ENCODE measurements at regions not wholly inside any gene's neighbourhood (a gene's known extent, or its start where the extent isn't known, plus 50 kb on each side); places are given as distances from the start of the nearest gene placed in this dataset.
"Not testable (repeated sequence)": the region's sequence is repeated elsewhere in the genome, so short reads cannot be mapped to it uniquely, and the experiment has no call there.

- no peak overlapping the region for H3K27ac Mint-ChIP-seq
- no peak for DNase-seq (ENCODE audit: low spot score, unreplicated experiment)
- no peak overlapping the region for H3K4me3 Mint-ChIP-seq (ENCODE audit: low read depth)
- H3K9me3 Mint-ChIP-seq (ENCODE audit: low read depth), result peaks cover 24% of the 10 kb centered on the region
- no peaks in the 10 kb centered on the region for H3K27me3 Mint-ChIP-seq
- TF ChIP-seq CTCF (IDR thresholded peaks at IDR 0.05; ENCODE audit: unreplicated experiment), result no peak
- H3K4me1 Mint-ChIP-seq (ENCODE audit: low read depth), result no peaks in the 10 kb centered on the region
- H3K36me3 Mint-ChIP-seq (ENCODE audit: insufficient read depth), result peaks cover 3% of the 10 kb centered on the region
These were observed 459.9 kb upstream of the CCDC179 start for GRCh38 chr11:23320131-23320530.

GRCh38 chr11:23335586-23335985, 475.3 kb upstream of the CCDC179 start:
- H3K4me3 Mint-ChIP-seq (ENCODE audit: low read depth); H3K4me1 Mint-ChIP-seq (ENCODE audit: low read depth); DNase-seq (ENCODE audit: low spot score, unreplicated experiment); H3K27ac Mint-ChIP-seq; H3K36me3 Mint-ChIP-seq (ENCODE audit: insufficient read depth); H3K27me3 Mint-ChIP-seq: not testable (repeated sequence)
- H3K9me3 Mint-ChIP-seq (ENCODE audit: low read depth), result peaks cover 10% of the 10 kb centered on the region

GRCh38 chr11:23336961-23337360, 476.7 kb upstream of the CCDC179 start:
- H3K4me3 Mint-ChIP-seq (ENCODE audit: low read depth), result no peak overlapping the region
- TF ChIP-seq CTCF (IDR thresholded peaks at IDR 0.05; ENCODE audit: unreplicated experiment), result no peak
- DNase-seq (ENCODE audit: low spot score, unreplicated experiment), result no peak
- no peak overlapping the region for H3K27ac Mint-ChIP-seq
- H3K27me3 Mint-ChIP-seq, result no peaks in the 10 kb centered on the region
- H3K36me3 Mint-ChIP-seq (ENCODE audit: insufficient read depth), result no peaks in the 10 kb centered on the region
- H3K4me1 Mint-ChIP-seq (ENCODE audit: low read depth), result no peaks in the 10 kb centered on the region
- peaks cover 3% of the 10 kb centered on the region for H3K9me3 Mint-ChIP-seq (ENCODE audit: low read depth)

GRCh38 chr11:23353611-23354010, 493.3 kb upstream of the CCDC179 start:
- Mint-ChIP-seq H3K27ac (no peak overlapping the region), H3K4me1 (ENCODE audit: low read depth) (no peaks in the 10 kb centered on the region), H3K36me3 (ENCODE audit: insufficient read depth) (no peaks in the 10 kb centered on the region), H3K4me3 (ENCODE audit: low read depth) (no peak overlapping the region), H3K27me3 (no peaks in the 10 kb centered on the region), H3K9me3 (ENCODE audit: low read depth) (peaks cover 2% of the 10 kb centered on the region)
- DNase-seq (ENCODE audit: low spot score, unreplicated experiment), result no peak
- no peak for TF ChIP-seq CTCF (IDR thresholded peaks at IDR 0.05; ENCODE audit: unreplicated experiment)

GRCh38 chr11:23359297-23359696, 499.0 kb upstream of the CCDC179 start:
- H3K36me3 Mint-ChIP-seq (ENCODE audit: insufficient read depth), result no peaks in the 10 kb centered on the region
- no peaks in the 10 kb centered on the region for H3K4me1 Mint-ChIP-seq (ENCODE audit: low read depth)
- H3K27me3 Mint-ChIP-seq, result no peaks in the 10 kb centered on the region
- TF ChIP-seq CTCF (IDR thresholded peaks at IDR 0.05; ENCODE audit: unreplicated experiment), result no peak
- no peaks in the 10 kb centered on the region for H3K9me3 Mint-ChIP-seq (ENCODE audit: low read depth)
- H3K4me3 Mint-ChIP-seq (ENCODE audit: low read depth), result no peak overlapping the region
- DNase-seq (ENCODE audit: low spot score, unreplicated experiment), result no peak
- no peak overlapping the region for H3K27ac Mint-ChIP-seq

GRCh38 chr11:23364076-23364475, 503.8 kb upstream of the CCDC179 start:
- no peaks in the 10 kb centered on the region for H3K4me1 Mint-ChIP-seq (ENCODE audit: low read depth)
- no peaks in the 10 kb centered on the region for H3K36me3 Mint-ChIP-seq (ENCODE audit: insufficient read depth)
- H3K9me3 Mint-ChIP-seq (ENCODE audit: low read depth), result no peaks in the 10 kb centered on the region
- no peak for TF ChIP-seq CTCF (IDR thresholded peaks at IDR 0.05; ENCODE audit: unreplicated experiment)
- no peak overlapping the region for H3K27ac Mint-ChIP-seq
- H3K27me3 Mint-ChIP-seq, result no peaks in the 10 kb centered on the region
- no peak for DNase-seq (ENCODE audit: low spot score, unreplicated experiment)
- H3K4me3 Mint-ChIP-seq (ENCODE audit: low read depth), result no peak overlapping the region

All from progenitor cell of endocrine pancreas (in vitro differentiated cells).